Brain microvascular endothelial cell (primary cell): ENCODE measurements at regions not wholly inside any gene's neighbourhood (a gene's known extent, or its start where the extent isn't known, plus 50 kb on each side); places are given as distances from the start of the nearest gene placed in this dataset.
"Not testable (repeated sequence)": the region's sequence is repeated elsewhere in the genome, so short reads cannot be mapped to it uniquely, and the experiment has no call there.

Experiments used
- DNase-seq: peaks from one replicate; pipeline ENCODE4 v3.0.0-alpha.2; 2020
- H3K27ac ChIP-seq: fragments of 250-450 bp; sonication (Bioruptor Pico); 2 replicates; pipeline ENCODE4 v1.5.1; 2020; ENCODE audit warnings: mild to moderate bottlenecking, moderate library complexity
- H3K27me3 ChIP-seq: fragments of 250-450 bp; sonication (Bioruptor Pico); replicated peaks from 2 replicates; pipeline ENCODE4 v1.5.1; 2020; ENCODE audit warnings: mild to moderate bottlenecking
- H3K36me3 ChIP-seq: fragments of 250-450 bp; sonication (Bioruptor Pico); replicated peaks from 2 replicates; pipeline ENCODE4 v1.5.1; 2020; ENCODE audit warnings: mild to moderate bottlenecking
- H3K4me3 ChIP-seq: 2 replicates; pipeline ENCODE4 v1.5.1; 2011; ENCODE audit warnings: low read depth, mild to moderate bottlenecking, control low read depth, low read length, moderate library complexity
- in situ Hi-C: cut with HindIII; loops from 2 replicates; pipeline ENCODE4 v1.10.0; 2017; ENCODE audit warnings: low sequenced_read_pairs, low pct_ligation_motif_present
- TF ChIP-seq, protein P1 (sequence below): IDR thresholded peaks from 2 replicates; pipeline ENCODE4 v1.5.1; 2011; ENCODE audit warnings: low read depth, mild to moderate bottlenecking, moderate library complexity, low read length, control low read depth, inconsistent platforms; ENCODE audit errors: missing control alignments

DNA sequence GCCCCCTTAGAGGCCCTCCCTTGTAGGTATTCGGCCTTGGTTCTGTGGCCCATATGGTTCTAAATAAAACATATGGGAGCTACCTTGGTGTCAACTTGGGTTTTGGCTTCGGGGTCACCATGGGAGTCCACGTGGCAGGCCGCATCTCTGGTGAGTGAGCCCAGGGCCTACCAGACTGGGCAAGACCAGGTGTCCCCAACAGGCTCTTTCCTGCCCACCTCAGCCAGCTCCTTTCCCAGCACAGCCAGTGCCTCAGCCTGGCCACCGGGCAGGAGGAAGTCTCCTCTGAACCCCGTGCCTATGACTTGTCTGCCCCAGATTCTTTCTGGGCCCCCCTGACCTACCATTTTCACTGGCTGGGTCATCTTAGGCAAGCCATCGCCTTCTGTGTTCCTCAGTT is 268.8 kb upstream of the TEKT4 start:
- Histone ChIP-seq H3K27me3 (no peaks in the 10 kb centered on the region), H3K27ac (no peak overlapping the region), H3K4me3 (no peak overlapping the region), H3K36me3 (no peaks in the 10 kb centered on the region)
- TF ChIP-seq, protein P1, sequence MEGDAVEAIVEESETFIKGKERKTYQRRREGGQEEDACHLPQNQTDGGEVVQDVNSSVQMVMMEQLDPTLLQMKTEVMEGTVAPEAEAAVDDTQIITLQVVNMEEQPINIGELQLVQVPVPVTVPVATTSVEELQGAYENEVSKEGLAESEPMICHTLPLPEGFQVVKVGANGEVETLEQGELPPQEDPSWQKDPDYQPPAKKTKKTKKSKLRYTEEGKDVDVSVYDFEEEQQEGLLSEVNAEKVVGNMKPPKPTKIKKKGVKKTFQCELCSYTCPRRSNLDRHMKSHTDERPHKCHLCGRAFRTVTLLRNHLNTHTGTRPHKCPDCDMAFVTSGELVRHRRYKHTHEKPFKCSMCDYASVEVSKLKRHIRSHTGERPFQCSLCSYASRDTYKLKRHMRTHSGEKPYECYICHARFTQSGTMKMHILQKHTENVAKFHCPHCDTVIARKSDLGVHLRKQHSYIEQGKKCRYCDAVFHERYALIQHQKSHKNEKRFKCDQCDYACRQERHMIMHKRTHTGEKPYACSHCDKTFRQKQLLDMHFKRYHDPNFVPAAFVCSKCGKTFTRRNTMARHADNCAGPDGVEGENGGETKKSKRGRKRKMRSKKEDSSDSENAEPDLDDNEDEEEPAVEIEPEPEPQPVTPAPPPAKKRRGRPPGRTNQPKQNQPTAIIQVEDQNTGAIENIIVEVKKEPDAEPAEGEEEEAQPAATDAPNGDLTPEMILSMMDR, result no peak
- in situ Hi-C loops, result no loop called here
- DNase-seq, result no peak

DNA sequence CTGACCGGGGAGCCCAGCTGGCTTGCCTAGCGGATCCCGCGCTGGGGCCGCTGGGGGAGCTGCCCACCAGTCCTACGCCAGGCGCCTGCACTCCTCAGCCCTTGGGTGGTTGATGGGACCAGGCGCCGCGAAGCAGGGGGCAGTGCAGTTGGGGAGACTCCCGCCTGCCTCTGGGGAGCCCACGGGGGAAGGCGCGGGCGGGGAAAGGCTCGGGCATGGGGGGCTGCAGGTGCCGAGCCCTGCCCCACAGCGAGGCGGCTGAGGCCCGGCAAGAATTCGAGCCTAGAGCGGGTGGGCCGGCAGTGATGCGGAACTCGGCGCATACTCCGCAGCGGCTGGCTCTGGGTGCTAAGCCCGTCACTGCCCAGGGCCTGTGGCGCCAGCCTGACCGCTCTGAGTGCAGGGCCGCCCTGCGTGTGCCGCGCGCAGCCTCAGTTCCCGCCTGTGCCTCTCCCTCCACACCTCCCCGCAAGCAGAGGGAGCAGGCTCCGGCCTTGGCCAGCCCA is 249.1 kb upstream of the TEKT4 start:
- TF ChIP-seq, protein P1, result no peak
- no peak overlapping the region for H3K4me3 ChIP-seq
- in situ Hi-C loops, result no loop called here

DNA sequence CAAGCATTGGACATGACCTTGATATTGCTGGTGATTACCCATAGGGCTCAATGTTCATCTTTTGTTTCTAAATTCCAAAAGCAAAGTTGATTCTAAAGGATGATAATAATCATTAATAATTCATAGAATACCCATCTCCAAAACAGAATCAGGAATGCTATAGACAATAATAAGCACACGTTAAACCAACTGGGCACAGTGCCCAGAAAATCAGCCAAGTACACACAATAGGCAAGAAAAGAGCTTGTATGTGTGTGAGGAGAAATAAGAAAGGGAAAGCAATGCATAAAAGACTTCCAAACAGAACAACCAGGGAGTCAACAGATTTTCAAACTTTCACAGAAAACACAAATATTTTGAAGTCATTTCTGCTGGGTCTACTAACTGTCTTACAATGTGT is 242.3 kb upstream of the TEKT4 start:
- H3K36me3 ChIP-seq, in situ Hi-C loops, H3K27ac ChIP-seq, H3K27me3 ChIP-seq, H3K4me3 ChIP-seq, DNase-seq: not testable (repeated sequence)

More for the DNA sequence above, 249.1 kb upstream of the TEKT4 start:
- Histone ChIP-seq H3K27me3 (no peaks in the 10 kb centered on the region), H3K36me3 (no peaks in the 10 kb centered on the region), H3K27ac (no peak overlapping the region)
- no peak for DNase-seq

DNA sequence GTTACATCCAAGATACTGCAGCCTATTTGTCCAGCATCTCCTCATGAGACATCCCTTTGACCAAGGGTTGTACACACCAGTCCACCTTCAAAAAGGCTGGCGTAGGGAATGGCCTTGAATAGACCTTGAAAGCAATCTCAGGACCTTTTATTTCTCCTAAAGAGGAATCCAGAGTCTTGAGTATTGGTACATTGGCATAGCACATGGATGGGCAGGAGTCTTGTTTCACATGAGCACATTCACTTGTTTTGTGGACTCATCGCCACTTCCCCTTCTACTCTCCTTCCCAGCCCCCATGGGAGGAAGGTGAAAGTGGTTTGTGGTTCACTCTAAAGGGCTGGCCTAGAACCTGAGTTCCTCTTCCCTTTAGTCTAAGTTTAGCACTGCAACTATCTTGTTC is 229.8 kb upstream of the TEKT4 start:
- H3K4me3 ChIP-seq, H3K27me3 ChIP-seq, in situ Hi-C loops, H3K36me3 ChIP-seq, DNase-seq, H3K27ac ChIP-seq: not testable (repeated sequence)

DNA sequence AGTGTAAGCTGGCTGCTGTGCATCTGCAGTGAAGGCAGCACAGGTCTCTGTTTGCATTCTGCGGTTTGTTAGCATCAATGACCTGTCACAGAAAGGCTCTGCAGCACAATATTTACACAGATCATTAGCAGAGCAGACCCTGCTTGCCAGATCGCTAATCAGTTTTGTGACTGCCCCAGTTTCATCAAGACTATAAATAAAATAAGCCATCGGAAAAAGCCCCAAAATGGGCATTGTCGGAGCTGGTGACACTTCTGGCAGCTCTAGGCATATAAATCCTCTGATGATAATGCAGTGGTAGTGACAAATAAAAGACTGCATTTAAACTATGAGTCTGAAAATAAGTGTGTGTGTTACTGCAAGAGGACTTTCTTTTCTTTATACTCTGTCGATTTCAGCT is 219.1 kb upstream of the TEKT4 start:
- H3K27me3 ChIP-seq, H3K27ac ChIP-seq, DNase-seq, H3K4me3 ChIP-seq, H3K36me3 ChIP-seq, in situ Hi-C loops: not testable (repeated sequence)

DNA sequence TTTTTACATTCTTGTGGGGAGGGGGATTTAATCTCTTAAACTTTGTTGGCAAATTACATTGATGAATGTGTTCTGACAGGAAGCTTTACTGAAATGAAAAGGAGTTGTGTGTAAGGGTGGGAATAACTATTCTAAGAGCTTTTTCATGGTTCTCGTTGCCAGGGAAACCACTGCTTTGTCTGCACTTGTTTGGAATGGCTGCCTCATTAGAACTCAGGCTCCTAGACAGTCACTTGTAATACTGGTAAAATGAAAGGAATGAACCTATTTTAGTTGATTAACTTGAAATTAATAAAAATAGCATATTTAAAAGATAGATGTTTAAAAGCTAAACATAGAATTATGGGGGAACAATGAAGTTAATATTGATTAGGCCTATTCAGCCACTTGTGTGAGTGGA is 201.4 kb upstream of the TEKT4 start:
- DNase-seq, in situ Hi-C loops, H3K27me3 ChIP-seq, H3K27ac ChIP-seq, H3K4me3 ChIP-seq, H3K36me3 ChIP-seq: not testable (repeated sequence)

DNA sequence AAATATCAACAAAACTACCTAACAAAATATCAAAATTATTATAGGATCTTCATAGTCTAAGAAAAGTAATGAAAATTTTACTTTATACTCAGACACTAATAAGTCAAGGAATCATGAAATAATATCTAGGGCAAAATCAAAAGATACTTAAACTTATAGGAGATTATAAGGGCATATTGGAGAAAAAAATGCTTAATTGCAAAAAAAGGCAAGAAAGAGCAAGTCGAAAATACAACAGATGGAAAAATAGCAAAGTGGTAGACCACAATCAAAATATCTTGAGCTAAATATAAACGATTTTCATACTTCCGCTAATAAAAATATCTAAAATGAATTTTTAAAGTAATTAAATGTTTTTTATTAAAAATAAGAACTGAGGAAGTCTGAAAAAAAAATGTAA is 177.0 kb upstream of the TEKT4 start:
- H3K36me3 ChIP-seq, in situ Hi-C loops, DNase-seq, H3K27ac ChIP-seq, H3K27me3 ChIP-seq, H3K4me3 ChIP-seq: not testable (repeated sequence)

DNA sequence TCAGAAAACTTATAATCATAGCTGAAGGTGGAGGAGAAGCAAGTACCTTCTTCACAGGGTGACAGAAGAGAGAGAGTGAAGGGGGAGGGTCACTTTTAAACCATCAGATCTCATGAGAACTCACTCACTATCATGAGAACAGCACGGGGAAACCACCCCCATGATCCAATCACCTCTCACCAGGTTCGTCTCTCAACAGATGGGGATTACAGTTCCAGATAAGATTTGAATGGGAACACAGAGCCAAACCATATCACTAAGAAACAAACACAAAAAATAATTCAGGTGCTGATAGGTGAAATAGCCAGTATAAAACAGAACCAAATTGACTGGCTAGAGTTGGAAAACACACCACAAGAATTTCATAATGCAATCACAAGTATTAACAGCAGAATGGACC is 162.2 kb upstream of the TEKT4 start:
- DNase-seq, in situ Hi-C loops: not testable (repeated sequence)

DNA sequence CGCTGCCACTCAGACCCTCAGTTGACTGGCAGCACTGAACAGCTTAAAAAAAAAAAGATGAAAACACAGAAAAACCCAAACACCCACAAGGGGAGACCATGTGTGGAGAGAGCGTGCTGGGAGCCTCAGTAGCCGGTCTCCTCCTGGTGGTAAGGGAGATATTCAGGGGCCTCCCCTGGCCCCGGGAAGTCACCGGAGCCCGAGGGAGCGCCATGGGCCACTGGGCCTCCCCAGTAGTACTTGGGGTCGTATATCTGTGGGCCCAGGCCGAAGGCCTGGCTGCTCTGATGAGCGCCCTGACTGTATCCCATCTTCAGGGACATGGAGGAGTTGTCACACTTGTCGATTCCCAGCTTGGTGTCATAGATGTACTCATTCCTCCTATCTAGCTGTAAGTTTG is 145.7 kb upstream of the TEKT4 start:
- Histone ChIP-seq H3K36me3 (no peaks in the 10 kb centered on the region), H3K27ac (no peak overlapping the region), H3K4me3 (no peak overlapping the region), H3K27me3 (no peaks in the 10 kb centered on the region)
- in situ Hi-C loops, result no loop called here
- no peak for DNase-seq
- TF ChIP-seq, protein P1, result no peak

More for the DNA sequence above, 162.2 kb upstream of the TEKT4 start:
- H3K27ac ChIP-seq, H3K36me3 ChIP-seq, H3K4me3 ChIP-seq, H3K27me3 ChIP-seq: not testable (repeated sequence)

DNA sequence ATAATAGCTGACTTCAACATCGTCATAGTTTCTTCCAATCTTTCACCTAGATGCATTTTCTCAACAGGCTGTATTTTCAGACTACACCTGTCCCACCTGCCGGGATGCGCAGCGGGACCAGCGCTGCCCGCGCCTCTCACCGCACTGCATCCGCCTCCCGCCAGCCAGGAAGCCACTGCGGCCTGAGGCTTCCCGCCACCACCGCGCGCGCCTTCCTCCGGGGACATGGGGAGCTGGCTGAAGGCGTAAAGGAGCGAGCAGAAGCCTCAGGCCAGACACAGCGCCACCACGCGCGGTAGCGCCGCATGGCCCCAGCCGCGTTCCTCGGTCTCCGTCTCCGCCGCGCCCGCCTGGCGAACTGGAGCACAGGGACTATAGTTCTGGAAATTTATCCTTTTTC is 135.7 kb upstream of the TEKT4 start:
- H3K4me3 ChIP-seq, H3K36me3 ChIP-seq, DNase-seq, in situ Hi-C loops, H3K27me3 ChIP-seq, H3K27ac ChIP-seq: not testable (repeated sequence)

DNA sequence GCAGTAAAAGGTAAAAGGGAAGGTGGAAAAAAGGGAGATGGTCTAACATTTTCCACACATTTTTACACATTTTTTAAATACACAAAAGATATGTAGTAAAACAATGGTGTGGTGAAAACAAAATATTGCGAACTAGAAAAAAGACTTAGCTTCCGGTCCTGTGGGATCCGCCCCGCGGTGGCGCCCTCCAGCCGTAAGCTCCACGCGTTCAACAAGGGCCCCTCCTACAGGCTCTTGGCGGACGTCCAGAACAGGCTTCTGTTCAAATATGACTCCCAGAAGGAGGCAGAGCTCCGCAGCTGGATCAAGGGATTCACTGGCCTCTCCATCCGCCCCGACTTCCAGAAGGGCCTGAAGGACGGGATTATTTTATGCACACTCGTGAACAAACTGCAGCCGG is 134.1 kb upstream of the TEKT4 start:
- H3K4me3 ChIP-seq, DNase-seq, H3K27ac ChIP-seq, H3K27me3 ChIP-seq, H3K36me3 ChIP-seq, in situ Hi-C loops: not testable (repeated sequence)

DNA sequence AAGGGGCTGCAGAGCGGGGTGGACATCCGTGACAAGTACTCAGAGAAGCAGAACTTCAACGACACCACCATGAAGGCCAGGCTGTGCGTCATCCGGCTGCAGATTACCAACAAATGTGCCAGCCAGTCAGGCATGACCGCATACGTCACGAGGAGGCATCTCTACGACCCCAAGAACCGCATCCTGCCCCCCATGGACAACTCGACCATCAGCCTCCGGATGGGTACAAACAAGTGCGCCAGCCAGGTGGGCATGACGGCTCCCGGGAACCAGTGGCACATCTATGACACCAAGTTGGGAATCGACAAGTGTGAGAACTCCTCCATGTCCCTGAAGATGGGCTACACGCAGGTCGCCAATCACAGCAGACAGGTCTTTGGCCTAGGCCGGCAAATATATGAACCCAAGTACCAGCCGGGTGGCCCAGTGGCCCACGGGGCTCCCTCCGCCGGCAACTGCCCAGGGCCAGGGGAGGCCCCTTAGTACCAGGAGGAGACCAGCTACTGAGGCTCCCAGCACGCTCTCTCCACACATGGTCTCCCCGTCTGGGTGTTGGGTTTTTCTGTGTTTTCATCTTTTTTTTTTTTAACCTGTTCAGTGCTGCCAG is 133.4 kb upstream of the TEKT4 start:
- in situ Hi-C loops, H3K27ac ChIP-seq, H3K27me3 ChIP-seq, H3K36me3 ChIP-seq, DNase-seq, H3K4me3 ChIP-seq: not testable (repeated sequence)
